GM21526 (cell line): ENCODE measurements at regions not wholly inside any gene's neighbourhood (a gene's known extent, or its start where the extent isn't known, plus 50 kb on each side); places are given as distances from the start of the nearest gene placed in this dataset.
"Not testable (repeated sequence)": the region's sequence is repeated elsewhere in the genome, so short reads cannot be mapped to it uniquely, and the experiment has no call there.

Source experiments
- ATAC-seq: cut with Tn5 transposase; IDR thresholded peaks from one replicate; pipeline ENCODE4 v1.9.1; 2021; ENCODE audit warnings: moderate library complexity; ENCODE audit not compliant: unreplicated experiment, low FRiP score

DNA sequence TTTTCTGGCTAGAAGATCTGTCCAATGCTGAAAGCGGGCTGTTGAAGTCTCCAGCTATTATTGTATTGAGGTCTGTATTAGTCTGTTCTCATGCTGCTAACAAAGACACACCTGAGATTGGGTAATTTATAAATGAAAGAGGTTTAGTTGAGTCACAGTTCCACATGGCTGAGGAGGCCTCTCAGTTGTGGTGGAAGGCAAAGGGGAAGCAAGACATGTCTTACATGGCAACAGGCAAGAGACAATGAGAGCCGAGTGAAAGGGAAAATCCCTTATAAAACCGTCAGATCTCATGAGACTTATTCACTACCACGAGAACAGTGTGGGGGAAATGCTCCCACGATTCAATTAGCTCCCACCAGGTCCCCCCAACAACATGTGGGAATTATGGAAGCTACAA is 980.4 kb downstream of the SLITRK5 start:
- no peak for ATAC-seq

- no peak for ATAC-seq
Measured at GRCh38 chr13:88656751-88657150, 985.6 kb downstream of the SLITRK5 start.

DNA sequence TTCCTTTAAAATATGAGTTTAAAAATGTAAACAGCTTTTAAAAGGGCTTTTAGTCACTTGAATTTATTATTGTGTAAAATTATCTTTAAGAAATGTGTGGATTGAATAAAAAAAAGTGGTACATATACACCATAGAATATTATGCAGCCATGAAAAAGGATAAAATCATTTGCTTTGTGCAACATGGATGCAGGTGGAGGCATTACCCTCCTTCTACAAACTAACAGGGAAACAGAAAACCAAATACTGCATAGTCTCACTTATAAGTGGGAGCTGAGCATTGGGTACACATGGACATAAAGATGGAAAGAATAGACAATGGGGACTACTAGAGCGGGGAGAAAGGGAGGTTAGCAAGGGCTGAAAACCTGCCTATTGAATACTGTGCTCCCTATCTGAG is 999.3 kb downstream of the SLITRK5 start:
- ATAC-seq = no peak

DNA sequence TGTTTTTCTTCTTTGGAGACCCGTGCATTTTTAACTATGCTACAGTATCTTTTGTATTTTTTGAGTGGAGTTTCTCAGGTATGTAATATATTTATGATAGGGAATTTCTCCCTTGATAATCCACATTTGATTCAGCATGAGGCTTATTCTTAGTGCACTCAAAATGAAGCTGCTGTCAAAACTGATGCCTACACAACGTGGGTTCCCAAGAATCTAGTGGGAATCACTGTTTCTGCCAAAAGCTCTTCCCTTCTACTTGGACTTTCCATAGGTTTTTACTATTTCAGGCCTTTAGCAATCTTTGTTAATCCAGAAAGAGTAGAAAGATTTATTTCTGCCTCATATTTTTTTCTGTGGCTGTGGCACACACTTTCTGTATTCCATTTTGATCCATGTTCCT is 1003.7 kb downstream of the SLITRK5 start:
- ATAC-seq = no peak

GRCh38 chr13:88675347-88675996 is 1004.3 kb downstream of the SLITRK5 start:
- ATAC-seq = no peak

- ATAC-seq = no peak
Measured at GRCh38 chr13:88676016-88676415, 1004.8 kb downstream of the SLITRK5 start.

GRCh38 chr13:88685459-88685858 is 1014.3 kb downstream of the SLITRK5 start:
- ATAC-seq = no peak

- ATAC-seq = no peak
Measured at GRCh38 chr13:88701551-88701950, 1030.4 kb downstream of the SLITRK5 start.

GRCh38 chr13:88704600-88705275 is 1033.6 kb downstream of the SLITRK5 start:
- ATAC-seq = no peak

DNA sequence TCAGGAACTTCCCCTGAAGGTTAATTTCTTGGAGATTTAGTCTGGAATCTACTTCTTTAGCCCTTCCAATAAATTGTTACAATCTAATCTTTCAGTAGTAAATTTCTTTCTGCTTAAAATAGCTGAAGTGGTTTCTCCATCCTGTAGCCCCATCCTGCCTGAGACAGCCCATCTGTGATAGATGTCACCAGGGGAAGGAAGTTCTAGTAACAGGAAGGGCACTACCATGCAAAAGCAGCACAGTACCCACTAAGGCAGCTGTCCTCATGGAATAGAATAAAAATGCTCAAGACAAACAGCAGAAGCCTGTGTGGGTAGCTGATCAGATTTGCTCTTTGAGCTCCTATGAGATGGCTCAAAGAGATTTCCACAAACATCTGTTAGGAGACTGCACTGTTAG is 1036.5 kb downstream of the SLITRK5 start:
- no peak for ATAC-seq

DNA sequence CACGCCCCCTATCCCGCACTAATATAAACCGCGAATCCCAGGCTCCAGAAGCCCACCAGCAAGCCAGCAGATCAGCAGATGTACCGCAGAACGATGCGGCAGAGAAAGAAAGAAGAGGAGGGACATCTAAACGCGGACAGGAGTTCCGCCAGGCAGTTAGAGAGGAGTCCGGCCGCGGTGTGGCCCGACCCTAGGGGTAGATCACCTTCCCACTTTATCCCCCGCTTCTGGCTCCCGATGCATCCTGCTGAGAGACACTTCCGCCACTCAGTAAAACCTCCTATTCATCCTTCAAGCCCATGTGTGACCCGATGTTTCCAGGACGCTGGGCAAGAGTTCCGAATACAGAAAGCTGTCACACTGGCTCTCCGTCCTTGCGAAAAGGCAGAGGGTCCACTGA is 1046.8 kb downstream of the SLITRK5 start:
- ATAC-seq = no peak

DNA sequence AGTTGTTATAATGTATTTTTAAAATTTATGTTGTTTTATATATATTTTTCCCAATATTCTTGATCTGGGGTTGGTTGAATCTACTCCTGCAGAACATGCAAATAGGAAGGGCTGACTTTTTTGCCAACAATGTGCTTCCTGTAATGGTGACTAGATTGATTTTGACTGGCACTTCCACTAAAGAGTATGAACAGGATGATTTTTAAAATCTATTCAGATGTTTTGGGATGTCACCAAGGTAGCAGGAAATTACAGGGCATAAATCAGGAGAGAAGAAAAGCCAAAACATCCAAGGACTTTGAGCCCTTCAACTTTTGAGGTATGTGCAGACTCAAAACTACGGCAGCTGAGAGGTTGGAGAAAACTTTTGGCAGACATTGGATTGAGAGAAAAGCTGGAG is 1047.6 kb downstream of the SLITRK5 start:
- no peak for ATAC-seq

DNA sequence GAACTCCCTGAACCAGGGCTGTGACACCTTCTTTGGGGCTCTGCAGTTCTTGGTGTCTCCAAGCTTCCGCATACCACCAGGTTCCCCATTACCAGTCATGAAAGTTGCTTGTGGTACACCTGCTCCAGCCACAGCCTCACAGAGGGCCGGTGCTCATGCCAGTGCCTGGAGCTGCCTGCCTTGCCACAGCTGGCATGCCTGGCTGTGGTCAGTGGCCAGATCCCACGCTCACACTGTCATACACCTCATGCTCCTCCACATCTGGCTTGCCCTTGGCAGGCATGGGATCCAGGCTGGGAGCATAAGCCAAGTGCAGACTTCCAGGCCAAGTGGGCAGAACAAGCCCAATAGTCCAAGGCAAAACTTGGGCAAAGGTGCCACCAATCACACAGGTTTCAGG is 1054.9 kb downstream of the SLITRK5 start:
- ATAC-seq = no peak

GRCh38 chr13:88727236-88727635 is 1056.1 kb downstream of the SLITRK5 start:
- not testable (repeated sequence) for ATAC-seq

DNA sequence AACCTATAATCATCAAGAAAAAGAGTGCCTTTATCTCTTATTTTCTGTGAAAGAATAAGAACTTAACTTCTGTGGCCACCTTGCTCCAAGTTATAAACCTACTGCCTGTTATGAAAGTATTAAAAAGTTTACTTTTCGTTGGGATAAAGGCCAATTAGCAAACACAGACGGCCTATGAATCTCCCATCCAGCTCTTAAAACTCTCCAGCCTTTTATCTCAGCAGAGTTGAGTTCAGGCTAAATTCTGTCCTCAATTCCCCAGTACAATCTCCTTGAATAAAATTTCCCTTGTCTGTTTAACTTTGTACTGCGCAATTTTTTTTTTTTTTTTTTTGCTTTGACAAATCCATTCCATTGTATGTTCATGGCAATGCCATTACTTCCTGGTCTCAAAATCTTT is 1058.4 kb downstream of the SLITRK5 start:
- no peak for ATAC-seq

- no peak for ATAC-seq
Measured at GRCh38 chr13:88736026-88736425, 1064.9 kb downstream of the SLITRK5 start.

GRCh38 chr13:88739195-88739594 is 1068.0 kb downstream of the SLITRK5 start:
- no peak for ATAC-seq

DNA sequence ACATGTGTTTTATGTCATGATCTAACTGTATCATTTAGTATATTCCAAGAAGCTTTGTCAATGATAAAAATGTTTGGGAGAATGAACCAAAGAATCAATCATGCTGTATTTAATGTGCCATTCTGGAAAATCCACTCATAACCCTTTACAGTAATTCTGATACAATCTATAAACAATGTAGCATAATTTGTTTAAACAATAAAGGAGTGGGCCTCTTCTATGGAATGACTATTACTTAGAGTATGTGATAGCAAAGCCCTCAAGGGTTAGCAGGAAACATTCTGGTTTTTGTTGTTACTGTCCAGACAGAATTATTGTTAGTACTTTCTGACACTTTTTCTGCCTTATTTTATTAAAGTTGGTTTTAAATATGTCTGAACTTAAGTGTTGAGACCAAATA is 1073.1 kb downstream of the SLITRK5 start:
- ATAC-seq = no peak

GRCh38 chr13:88745011-88745410 is 1073.8 kb downstream of the SLITRK5 start:
- ATAC-seq = no peak

- no peak for ATAC-seq
Measured at GRCh38 chr13:88752041-88752440, 1080.9 kb downstream of the SLITRK5 start.

DNA sequence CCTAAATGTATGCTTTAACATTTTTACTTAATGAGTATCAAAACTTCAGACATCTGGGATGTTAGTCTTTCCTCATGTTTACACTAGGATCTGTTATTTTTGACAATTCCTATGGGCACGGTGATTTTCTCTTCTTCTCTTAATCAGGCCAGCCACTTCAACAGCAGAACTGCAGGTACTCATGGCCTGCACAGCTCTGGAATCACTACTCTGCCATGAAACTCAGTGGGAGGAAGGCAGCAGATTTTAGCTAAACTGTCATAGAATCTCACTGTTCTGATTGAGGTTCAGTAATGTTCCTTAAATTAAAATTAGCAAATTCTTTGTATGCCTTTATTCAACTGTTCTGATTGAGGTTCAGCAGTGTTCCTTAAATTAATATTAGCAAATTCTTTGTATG is 1083.0 kb downstream of the SLITRK5 start:
- no peak for ATAC-seq

DNA sequence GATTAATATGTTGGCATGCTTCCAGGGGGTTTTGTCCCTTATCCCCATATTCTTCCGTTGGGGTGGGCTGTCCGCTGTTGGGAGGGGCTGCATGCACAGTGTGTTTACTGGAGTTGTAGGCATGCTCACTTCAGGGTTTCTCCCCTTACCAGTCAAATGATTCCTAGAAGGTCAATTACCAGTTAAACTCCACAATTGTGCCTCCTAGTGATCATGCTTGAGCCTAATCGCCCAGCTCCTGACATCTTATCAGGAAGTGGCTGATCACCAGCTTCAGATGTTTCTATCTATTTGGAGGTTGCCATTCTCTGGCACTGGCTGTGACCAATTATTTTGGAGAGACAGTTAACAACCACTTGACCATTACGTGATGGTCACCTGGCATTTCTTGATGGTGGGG is 1090.0 kb downstream of the SLITRK5 start:
- no peak for ATAC-seq
